GM21737 (cell line): ENCODE measurements at regions not wholly inside any gene's neighbourhood (a gene's known extent, or its start where the extent isn't known, plus 50 kb on each side); places are given as distances from the start of the nearest gene placed in this dataset.
A peak's percentile ranks its signal among the peaks of the same experiment; 100 is the strongest.
"Not testable (repeated sequence)": the region's sequence is repeated elsewhere in the genome, so short reads cannot be mapped to it uniquely, and the experiment has no call there.

Source experiments
- ATAC-seq: cut with Tn5 transposase; IDR thresholded peaks from one replicate; pipeline ENCODE4 v1.9.1; 2021; ENCODE audit warnings: mild to moderate bottlenecking, moderate library complexity; ENCODE audit not compliant: unreplicated experiment

DNA sequence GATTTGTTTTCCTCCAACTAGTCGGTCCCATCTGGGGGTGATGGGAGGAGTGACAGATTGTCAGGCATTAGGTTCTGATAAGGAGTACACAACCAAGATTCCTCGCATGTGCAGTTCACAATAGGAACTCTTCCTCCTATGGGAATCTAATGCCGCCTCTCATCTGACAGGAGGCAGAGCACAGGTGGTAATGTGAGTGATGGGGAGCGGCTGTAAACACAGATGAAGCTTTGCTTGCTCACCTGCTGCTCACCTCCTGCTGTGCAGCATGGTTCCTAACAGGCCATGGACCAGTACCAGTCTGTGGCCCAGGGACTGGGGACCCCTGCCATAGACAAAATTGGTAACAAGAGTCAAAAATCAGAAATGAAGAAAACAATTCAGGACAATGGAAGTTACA lies 173.3 kb upstream of the HMHB1 start:
- ATAC-seq: no peak

DNA sequence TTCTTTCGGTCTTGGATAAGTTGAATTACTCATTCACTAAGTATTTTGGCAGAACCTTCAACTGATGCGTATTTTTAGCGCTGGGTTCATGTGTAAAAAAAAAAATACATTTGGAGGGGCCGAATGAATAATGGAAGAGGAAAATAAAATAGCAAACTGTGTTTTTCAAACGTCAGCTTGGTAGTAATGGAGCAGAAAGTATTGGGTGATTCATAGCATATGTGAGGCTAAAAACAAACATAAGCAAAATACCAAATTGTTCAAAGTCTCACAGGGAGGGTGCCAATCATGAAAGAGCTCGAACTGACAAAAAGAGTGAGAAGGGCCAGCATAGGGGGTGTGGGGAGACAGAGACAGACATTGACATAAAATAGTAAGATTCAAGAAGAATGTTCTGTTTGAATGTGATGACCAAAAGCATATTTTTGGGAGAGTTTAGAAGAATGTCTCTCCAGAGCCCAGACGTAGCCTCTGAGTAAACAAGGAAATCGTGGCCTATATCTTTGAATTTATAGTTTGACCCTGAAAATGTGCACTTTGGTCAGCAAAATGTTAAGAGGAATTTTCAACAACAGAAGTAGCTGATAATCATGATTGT lies 174.9 kb upstream of the HMHB1 start:
- ATAC-seq: no peak

DNA sequence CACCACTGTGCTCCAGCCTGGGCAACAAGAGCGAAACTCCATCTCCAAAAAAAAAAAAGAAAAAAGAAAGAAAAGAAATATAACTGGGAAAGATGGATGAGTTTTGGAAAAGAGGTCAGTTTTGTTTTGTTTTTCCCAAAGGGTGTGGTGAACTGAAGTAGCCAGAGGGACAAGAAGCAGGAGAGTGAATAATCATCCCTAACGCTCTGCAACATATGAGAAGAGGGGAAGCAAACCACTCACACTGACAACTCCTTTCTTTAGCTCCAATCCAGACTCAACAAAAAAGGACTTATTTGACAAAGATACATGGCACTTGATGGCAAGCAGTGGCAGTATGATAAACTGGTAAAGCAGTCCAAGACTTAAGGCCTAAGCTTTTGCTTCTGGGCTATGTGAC lies 176.1 kb upstream of the HMHB1 start:
- ATAC-seq: no peak

DNA sequence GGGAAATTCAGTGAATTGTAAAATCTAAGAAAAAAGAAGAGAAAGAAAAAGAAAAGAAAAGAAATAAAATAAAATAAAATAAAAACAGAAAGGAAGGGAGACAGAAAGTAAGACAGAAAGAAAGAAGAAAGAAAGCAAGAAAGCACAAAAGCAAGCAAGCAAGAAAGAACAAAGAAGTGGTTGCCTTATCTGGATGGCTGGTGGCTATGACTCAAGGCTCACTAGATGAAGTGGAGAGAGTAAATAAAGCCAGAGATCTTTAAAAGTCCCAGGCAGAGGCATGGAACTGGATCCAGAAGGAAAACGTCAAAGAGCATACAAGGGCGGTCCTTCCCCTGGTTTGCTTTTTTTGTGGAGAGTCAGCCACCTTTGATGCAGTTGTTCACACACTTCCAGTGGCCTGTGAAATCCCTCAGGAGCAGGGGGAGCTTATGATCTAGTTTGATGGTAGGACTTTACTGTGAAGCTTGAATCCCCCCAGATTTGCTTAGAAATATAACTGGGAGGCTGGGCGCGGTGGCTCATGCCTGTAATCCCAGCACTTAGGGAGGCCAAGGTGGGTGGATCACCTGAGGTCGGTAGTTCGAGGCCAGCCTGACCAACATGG lies 176.7 kb upstream of the HMHB1 start:
- ATAC-seq: no peak

DNA sequence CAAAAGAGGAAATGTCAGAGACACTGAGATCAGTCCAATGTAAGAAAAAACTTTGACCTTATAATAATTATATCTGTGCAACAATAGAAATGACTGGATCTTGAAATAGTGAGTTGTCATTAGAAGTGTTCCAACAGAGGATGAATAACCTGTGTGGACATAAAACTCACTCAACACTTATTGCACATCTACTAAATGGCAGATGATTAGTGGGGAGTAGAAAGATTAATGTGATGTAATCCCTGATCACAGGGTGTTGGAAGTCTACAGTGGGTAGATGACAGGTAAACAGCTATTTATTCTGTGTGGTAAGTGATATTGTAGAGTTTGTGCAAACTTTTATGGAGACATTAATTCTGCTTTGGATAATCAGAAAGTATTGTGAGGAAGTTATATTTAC lies 177.3 kb upstream of the HMHB1 start:
- ATAC-seq: no peak

DNA sequence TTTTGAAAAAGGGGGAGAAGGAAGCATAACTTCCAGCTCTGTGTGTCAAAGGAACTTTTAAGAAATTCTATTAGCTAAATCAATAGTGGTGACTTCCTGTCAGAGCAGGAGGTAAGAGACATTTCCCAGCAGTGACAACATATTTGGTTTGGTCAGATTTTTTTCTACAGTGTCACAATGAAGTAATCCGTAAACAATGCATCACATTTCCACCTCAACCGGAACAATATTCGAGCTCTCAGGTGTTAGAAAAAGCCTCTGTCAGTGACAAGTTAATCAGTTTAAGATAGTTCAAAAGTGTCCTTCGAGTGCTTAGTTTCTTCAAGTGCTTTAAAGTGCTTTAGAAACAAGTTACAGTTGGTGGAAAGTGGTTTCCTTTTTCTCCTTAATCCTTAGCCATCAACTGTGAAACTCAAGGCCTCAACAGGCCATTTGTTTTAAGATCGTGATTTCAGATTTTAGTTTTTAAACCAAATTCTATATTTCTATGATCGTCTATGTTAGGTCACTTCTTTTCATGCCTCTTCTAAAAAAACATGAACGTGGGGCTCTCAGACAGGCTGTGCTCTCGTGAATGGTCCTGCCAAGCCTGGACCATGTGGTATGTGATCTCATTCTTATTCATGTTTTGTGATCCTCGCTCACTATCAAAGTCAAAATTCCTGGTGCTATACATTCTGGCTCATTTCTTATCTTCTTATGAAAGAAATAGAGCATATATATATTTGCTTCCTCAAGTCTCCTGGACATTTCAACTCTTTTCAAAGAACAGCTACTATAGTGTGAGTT lies 181.9 kb upstream of the HMHB1 start:
- no peak for ATAC-seq

DNA sequence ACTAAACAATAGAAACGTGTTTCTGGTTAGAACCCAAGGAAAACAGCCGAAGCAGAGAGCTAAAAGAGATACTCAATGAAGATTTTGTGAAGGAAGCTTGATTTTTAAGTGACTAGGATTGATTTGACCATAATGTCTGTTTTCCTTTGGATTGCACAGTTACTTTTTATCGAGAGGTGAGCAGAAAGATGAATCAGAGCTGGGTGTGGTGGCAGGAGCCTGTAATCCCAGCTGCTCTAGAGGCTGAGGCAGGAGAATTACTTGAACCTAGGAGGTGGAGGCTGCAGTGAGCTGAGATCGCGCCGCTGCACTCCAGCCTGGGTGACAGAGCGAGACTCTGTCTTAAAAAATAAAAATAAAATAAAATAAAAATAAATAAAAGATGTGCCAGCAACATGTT lies 186.9 kb upstream of the HMHB1 start:
- ATAC-seq: not testable (repeated sequence)

DNA sequence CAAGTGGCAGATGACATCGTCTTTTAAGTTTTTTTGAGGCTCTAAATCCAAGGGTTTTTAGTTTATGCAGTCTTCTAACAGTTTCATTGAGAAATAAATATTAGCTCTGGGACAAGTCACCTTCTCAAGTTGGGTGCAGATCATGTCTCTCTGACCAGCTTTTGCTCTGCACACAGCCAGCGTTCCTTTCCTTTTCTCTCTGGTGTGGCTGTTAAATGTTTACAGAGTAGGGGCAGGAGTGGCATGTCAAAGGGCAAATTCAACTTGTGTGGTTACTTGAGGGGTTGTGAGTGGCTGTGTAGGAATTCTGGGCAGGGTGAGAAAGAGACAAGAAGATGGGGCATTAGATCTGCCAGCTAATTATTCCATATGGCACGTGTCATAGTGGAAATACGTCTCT lies 187.5 kb upstream of the HMHB1 start:
- ATAC-seq: no peak

DNA sequence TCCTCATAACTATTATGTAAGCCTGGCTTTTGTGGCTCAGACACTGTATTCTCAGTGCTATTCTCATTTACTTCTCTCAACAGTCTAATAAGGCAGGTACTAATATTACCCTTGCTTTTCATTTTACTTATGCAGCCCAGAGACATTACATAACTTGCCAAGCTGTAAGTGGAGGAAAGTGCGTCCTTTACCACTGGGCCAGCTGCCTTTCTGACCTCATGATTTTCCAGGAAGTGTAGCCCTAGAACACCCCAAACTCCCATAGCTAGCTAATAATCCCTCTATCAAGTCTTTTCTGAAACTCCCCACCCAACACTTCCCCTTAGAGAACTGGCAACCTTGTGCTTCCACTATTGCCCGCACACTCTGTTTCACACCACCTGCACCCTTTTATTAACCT lies 192.9 kb upstream of the HMHB1 start:
- no peak for ATAC-seq

DNA sequence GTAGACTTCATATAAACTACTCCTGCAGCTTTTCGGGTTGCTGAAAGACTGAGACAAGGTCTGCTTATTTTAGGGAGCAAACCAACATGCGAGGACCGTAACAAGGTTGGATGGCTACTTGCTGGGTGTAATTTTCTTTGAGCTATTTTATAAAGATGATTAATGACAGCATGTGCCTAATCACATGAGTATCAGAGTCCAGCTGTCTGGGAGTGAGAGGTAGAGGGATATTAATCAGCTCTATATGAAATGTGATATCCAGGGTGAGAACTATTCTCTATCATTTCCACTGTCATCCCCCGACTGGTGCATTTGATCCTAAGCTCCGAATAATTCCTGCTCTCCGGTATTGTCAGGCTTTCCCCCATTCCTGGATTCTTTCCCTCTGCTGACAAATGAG lies 193.8 kb upstream of the HMHB1 start:
- no peak for ATAC-seq

DNA sequence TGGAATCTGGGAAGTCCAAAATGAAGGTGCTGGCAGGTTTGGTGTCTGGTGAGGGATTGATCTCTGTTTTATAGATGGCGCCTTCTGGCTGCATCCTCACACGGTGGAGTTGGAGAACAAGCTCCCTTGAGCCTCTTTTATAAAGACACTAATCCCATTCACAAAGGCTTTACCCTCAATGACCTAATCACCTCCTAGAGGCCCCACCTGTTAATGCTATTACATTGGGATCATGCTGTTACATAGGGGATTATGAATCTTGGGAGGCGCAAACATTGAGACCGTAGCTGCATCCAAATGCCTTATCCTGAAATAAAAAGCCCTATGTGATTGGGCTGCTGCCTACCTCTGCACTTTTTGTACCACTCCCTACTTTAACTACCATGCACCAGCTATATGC lies 197.1 kb upstream of the HMHB1 start:
- no peak for ATAC-seq

DNA sequence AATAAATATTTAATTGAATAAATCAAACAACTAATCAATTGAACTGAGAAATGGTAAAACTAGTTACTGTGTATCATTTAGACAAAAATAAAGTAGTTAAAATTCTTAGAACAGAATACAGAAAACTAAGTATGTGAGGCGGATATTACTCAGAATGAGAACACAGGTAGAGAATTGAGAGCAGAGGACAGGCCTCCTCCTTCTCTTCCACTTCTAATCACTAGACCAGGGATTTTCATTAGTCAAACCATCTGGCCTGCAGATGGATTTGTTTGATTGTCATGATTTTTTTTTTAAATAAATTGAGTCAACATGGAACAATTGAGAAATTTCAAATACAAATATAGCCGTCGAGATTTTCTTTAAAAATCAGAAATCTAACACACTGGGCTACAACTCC lies 198.6 kb upstream of the HMHB1 start:
- no peak for ATAC-seq

DNA sequence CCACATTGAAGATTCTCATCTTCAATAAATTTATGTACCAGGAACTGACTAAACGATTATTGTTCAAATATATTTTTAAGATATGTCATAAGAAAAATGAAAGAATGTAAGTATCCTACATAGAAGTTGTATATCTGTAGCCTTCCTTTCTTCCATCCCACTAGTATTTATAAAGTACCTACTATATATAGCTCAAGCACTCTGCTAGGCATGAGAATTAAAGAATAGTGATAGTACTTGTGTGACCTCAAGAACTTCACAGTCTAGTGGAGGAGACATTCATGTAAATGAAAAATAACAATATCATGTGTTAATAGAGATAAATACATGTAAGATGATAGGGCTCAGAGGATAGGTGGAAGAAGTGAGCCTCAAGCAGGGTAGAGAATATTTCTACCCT lies 201.0 kb upstream of the HMHB1 start:
- no peak for ATAC-seq

DNA sequence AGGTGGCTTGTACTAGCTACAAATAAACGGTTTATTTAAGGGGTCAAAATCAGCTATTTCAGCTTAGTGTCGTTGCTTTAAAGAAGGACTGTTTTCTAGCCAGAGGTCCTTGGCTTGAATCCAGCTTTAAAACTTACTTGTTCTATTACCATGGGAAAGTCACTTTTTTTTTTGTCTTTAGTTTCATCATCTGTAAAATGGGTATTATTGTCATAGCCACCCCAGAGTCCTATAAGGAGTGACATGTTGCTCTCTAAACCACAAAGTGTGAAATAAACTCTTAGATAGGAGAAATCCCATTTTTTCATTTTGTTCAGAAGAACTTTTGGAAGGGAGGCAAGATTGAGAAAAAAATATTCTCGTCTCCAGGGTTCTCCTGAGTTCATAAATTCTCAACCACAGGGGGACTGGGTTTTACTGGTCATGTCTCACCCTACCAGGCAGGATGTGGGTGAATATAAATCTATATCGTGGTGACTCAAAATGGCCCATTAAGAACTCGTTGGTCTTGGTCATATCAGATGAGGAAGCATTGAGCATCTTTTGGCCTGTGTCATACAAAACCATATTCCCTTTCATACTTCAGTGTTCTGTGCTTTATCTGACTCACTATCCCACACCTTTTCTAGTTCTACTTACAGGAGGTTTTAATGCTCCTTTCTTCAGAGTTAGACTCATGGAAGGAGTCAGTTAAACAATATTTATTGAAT lies 202.7 kb upstream of the NR3C1 start:
- peak; percentile 56 for ATAC-seq

DNA sequence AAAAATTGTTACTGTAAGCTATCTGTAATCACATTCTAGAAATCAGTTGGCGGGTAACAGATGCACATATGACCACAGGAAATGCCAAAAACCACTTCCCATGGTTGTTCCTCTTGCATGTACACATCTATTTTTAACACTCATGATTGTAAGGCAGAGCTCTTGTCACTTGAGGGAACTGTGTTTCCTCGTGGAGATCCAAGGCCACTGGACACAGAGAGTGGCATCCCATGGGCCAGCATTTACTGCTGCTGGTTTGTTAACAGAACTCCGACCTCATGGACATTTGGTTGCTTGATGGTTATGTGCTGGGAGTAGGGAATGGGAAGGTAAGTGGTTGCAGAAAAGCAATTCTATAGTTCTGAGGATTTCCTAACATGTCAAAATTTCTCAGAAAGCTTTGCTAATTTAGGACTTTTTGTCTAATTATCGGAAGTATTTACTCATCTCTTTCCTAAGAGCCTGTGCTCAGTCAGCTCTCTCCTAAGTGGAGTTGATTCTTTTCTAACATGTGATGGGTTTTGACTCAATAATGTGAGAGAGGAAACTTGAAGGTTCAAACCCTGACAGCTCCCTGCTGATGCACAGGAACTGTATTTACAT lies 202.0 kb upstream of the NR3C1 start:
- peak; percentile 58 for ATAC-seq

DNA sequence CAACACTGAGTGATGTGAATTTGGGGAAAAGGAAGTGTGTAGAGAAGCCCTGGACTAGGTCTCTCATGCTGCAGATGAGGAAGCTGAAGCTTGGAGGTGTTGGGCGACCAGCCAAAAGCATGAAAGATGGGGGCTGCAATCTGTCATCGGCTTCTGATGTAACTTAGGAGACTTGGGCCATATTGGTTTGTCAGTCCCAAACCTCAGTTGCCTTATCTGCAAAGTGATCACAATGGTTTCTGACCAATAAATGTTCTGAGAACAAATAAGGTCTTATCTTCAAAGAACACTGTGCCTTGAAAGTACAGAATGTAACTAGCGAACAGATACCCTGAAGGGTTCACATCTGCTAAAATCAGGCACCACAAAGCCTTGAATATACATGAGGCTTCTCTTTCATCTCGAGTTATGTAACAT lies 198.4 kb upstream of the NR3C1 start:
- ATAC-seq: no peak

DNA sequence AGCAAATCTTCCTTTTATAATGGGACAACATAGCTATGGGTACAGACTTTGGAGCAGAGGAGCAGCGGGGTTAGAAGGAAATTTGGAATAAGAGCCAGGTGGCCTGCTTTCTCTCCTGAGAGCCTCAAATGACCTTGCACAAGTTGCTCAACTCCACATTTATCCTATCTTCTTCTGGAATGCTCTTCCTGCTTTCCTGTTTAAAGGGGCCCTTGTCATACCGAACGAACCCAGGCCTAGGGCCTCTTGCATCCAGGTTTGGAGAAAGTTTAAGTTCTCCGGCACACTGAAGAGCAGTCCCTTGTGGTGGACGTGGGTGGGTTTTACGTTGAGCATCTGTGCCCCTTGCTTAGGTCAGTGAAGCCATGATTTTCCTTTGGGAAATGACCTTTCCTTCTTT lies 197.9 kb upstream of the NR3C1 start:
- ATAC-seq: no peak

DNA sequence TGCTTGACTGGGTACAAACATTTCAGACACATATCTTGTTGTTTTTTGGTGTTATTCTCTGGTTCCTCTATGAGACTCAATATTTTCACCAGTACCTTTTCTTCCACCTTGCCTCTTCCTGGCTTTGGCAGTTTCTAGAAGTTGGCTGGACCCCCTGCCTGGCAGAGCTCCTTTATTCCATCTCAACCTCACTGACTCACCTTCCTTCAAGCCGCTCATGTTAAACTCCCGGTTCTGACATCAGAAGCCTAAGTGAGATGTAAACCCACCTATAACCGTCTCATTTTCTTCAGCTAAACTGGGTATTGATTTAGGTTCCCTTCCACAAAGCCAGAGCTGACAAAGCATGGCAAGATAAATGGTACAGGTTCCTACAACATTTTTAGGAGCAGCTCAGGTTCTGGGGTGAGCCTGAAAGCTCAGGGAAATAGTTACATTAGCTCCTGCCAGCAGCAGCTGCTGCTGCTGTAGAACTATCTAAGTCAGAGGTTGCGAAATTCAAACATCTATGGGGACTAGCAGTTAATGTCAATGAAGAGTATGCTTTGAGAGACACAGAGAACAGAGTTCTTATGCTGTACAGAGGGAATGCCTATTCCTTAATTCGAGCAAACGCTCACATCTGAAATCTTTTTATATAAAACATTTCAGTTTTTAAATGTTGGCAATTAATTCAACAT lies 197.1 kb upstream of the NR3C1 start:
- no peak for ATAC-seq

DNA sequence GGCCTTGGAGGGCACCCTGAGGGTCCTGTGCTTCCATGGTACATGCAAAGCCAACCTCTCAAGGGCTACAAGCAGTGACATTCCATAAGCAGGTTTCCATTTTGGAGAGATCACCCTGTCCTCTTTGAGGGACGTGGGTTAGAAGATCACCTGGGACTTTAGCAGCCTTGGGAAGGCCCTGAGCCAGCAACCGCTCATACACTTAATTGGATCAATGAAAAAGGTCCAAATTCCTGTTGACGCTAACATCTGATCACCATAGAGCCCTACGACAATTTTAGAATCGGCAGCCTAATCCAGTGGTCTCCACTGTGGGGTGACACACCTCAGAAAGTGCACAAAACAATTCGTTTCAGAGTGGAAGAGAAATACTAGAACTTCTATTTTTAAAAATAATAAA lies 196.0 kb upstream of the NR3C1 start:
- ATAC-seq: no peak

DNA sequence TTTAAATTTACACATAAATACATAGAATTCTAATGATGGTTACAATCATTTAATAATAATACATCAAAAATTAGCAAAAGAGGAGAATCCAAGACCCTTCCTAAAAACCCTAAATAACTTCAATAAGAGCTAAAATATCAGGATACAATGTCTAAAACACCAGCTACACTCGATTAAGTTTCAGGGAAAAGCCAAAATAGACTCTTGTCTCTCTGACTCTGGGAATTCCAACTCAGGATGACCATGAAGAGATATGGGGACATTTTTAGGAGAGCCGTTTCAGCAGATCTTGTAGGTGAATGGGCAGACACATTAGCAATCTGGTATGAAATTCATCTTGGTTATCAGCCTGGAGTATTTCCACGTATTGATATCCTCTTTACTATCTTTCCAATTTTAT lies 193.3 kb upstream of the NR3C1 start:
- no peak for ATAC-seq
